ENCODE measurements at regions not wholly inside any gene's neighbourhood (a gene's known extent, or its start where the extent isn't known, plus 50 kb on each side); places are given as distances from the start of the nearest gene placed in this dataset.
A peak's percentile ranks its signal among the peaks of the same experiment; 100 is the strongest.
"Not testable (repeated sequence)": the region's sequence is repeated elsewhere in the genome, so short reads cannot be mapped to it uniquely, and the experiment has no call there.

GRCh38 chr18:42513441-42513840 is 558.4 kb downstream of the PIK3C3 start:
- no peaks in the 10 kb centered on the region for H3K27me3 ChIP-seq (ENCODE audit: insufficient read depth, low read length)
- no peak overlapping the region for H3K27ac ChIP-seq (ENCODE audit: low read depth, low read length)
- H3K4me3 ChIP-seq (ENCODE audit: low read depth, low read length), result no peak overlapping the region
- no peaks in the 10 kb centered on the region for H3K79me2 ChIP-seq (ENCODE audit: control insufficient read depth, insufficient read depth, low read length, unreplicated experiment)
- no peaks in the 10 kb centered on the region for H3K36me3 ChIP-seq (ENCODE audit: insufficient read depth, low read length)
- peaks cover 21% of the 10 kb centered on the region for H3K4me1 ChIP-seq (ENCODE audit: control insufficient read depth, insufficient read depth, low read length, unreplicated experiment)
- H2AFZ ChIP-seq (ENCODE audit: low read length, unreplicated experiment), result no peak overlapping the region

GRCh38 chr18:42514512-42514911 is 559.5 kb downstream of the PIK3C3 start:
- peak overlapping the region; percentile 0; the same call in 1 of the 2 replicates for H3K27ac ChIP-seq (ENCODE audit: low read depth, low read length)
- peaks cover 24% of the 10 kb centered on the region for H3K4me1 ChIP-seq (ENCODE audit: control insufficient read depth, insufficient read depth, low read length, unreplicated experiment)
- no peak overlapping the region for H2AFZ ChIP-seq (ENCODE audit: low read length, unreplicated experiment)
- no peaks in the 10 kb centered on the region for H3K36me3 ChIP-seq (ENCODE audit: insufficient read depth, low read length)
- H3K79me2 ChIP-seq (ENCODE audit: control insufficient read depth, insufficient read depth, low read length, unreplicated experiment), result no peaks in the 10 kb centered on the region
- peak overlapping the region; percentile 9; the same call in 1 of the 2 replicates for H3K4me3 ChIP-seq (ENCODE audit: low read depth, low read length)
- H3K27me3 ChIP-seq (ENCODE audit: insufficient read depth, low read length), result no peaks in the 10 kb centered on the region

GRCh38 chr18:42517896-42518295 is 562.9 kb downstream of the PIK3C3 start:
- no peak overlapping the region for H2AFZ ChIP-seq (ENCODE audit: low read length, unreplicated experiment)
- H3K79me2 ChIP-seq (ENCODE audit: control insufficient read depth, insufficient read depth, low read length, unreplicated experiment), result no peaks in the 10 kb centered on the region
- no peaks in the 10 kb centered on the region for H3K36me3 ChIP-seq (ENCODE audit: insufficient read depth, low read length)
- no peaks in the 10 kb centered on the region for H3K27me3 ChIP-seq (ENCODE audit: insufficient read depth, low read length)
- H3K27ac ChIP-seq (ENCODE audit: low read depth, low read length), result no peak overlapping the region
- peaks cover 24% of the 10 kb centered on the region for H3K4me1 ChIP-seq (ENCODE audit: control insufficient read depth, insufficient read depth, low read length, unreplicated experiment)
- H3K4me3 ChIP-seq (ENCODE audit: low read depth, low read length), result no peak overlapping the region

GRCh38 chr18:42518331-42518730 is 563.3 kb downstream of the PIK3C3 start:
- H3K27me3 ChIP-seq (ENCODE audit: insufficient read depth, low read length); H3K36me3 ChIP-seq (ENCODE audit: insufficient read depth, low read length); H3K4me3 ChIP-seq (ENCODE audit: low read depth, low read length); H3K79me2 ChIP-seq (ENCODE audit: control insufficient read depth, insufficient read depth, low read length, unreplicated experiment); H2AFZ ChIP-seq (ENCODE audit: low read length, unreplicated experiment); H3K27ac ChIP-seq (ENCODE audit: low read depth, low read length): not testable (repeated sequence)
- H3K4me1 ChIP-seq (ENCODE audit: control insufficient read depth, insufficient read depth, low read length, unreplicated experiment), result peaks cover 22% of the 10 kb centered on the region

GRCh38 chr18:42520138-42520537 is 565.1 kb downstream of the PIK3C3 start:
- Histone ChIP-seq H3K27me3 (ENCODE audit: insufficient read depth, low read length) (no peaks in the 10 kb centered on the region), H3K27ac (ENCODE audit: low read depth, low read length) (no peak overlapping the region), H3K4me3 (ENCODE audit: low read depth, low read length) (no peak overlapping the region), H3K4me1 (ENCODE audit: control insufficient read depth, insufficient read depth, low read length, unreplicated experiment) (peaks cover 4% of the 10 kb centered on the region), H3K36me3 (ENCODE audit: insufficient read depth, low read length) (no peaks in the 10 kb centered on the region), H2AFZ (ENCODE audit: low read length, unreplicated experiment) (no peak overlapping the region), H3K79me2 (ENCODE audit: control insufficient read depth, insufficient read depth, low read length, unreplicated experiment) (no peaks in the 10 kb centered on the region)

- Histone ChIP-seq H3K4me3 (ENCODE audit: low read depth, low read length) (no peak overlapping the region), H3K4me1 (ENCODE audit: control insufficient read depth, insufficient read depth, low read length, unreplicated experiment) (no peaks in the 10 kb centered on the region), H3K27me3 (ENCODE audit: insufficient read depth, low read length) (no peaks in the 10 kb centered on the region), H3K27ac (ENCODE audit: low read depth, low read length) (no peak overlapping the region), H3K79me2 (ENCODE audit: control insufficient read depth, insufficient read depth, low read length, unreplicated experiment) (no peaks in the 10 kb centered on the region), H2AFZ (ENCODE audit: low read length, unreplicated experiment) (no peak overlapping the region), H3K36me3 (ENCODE audit: insufficient read depth, low read length) (no peaks in the 10 kb centered on the region)
Observed at GRCh38 chr18:42525905-42526304, 570.9 kb downstream of the PIK3C3 start.

GRCh38 chr18:42527766-42528165 is 572.7 kb downstream of the PIK3C3 start:
- H2AFZ ChIP-seq (ENCODE audit: low read length, unreplicated experiment), result no peak overlapping the region
- no peaks in the 10 kb centered on the region for H3K36me3 ChIP-seq (ENCODE audit: insufficient read depth, low read length)
- no peaks in the 10 kb centered on the region for H3K27me3 ChIP-seq (ENCODE audit: insufficient read depth, low read length)
- H3K79me2 ChIP-seq (ENCODE audit: control insufficient read depth, insufficient read depth, low read length, unreplicated experiment), result no peaks in the 10 kb centered on the region
- H3K4me1 ChIP-seq (ENCODE audit: control insufficient read depth, insufficient read depth, low read length, unreplicated experiment), result no peaks in the 10 kb centered on the region
- H3K27ac ChIP-seq (ENCODE audit: low read depth, low read length), result no peak overlapping the region
- no peak overlapping the region for H3K4me3 ChIP-seq (ENCODE audit: low read depth, low read length)

- Histone ChIP-seq H3K4me1 (ENCODE audit: control insufficient read depth, insufficient read depth, low read length, unreplicated experiment) (no peaks in the 10 kb centered on the region), H3K27me3 (ENCODE audit: insufficient read depth, low read length) (no peaks in the 10 kb centered on the region), H3K36me3 (ENCODE audit: insufficient read depth, low read length) (no peaks in the 10 kb centered on the region), H3K79me2 (ENCODE audit: control insufficient read depth, insufficient read depth, low read length, unreplicated experiment) (no peaks in the 10 kb centered on the region), H2AFZ (ENCODE audit: low read length, unreplicated experiment) (no peak overlapping the region), H3K27ac (ENCODE audit: low read depth, low read length) (no peak overlapping the region), H3K4me3 (ENCODE audit: low read depth, low read length) (no peak overlapping the region)
Observed at GRCh38 chr18:42530276-42530675, 575.2 kb downstream of the PIK3C3 start.

- H3K79me2 ChIP-seq (ENCODE audit: control insufficient read depth, insufficient read depth, low read length, unreplicated experiment), result no peaks in the 10 kb centered on the region
- H3K4me3 ChIP-seq (ENCODE audit: low read depth, low read length), result no peak overlapping the region
- H3K27ac ChIP-seq (ENCODE audit: low read depth, low read length), result no peak overlapping the region
- H3K4me1 ChIP-seq (ENCODE audit: control insufficient read depth, insufficient read depth, low read length, unreplicated experiment), result no peaks in the 10 kb centered on the region
- no peaks in the 10 kb centered on the region for H3K36me3 ChIP-seq (ENCODE audit: insufficient read depth, low read length)
- H2AFZ ChIP-seq (ENCODE audit: low read length, unreplicated experiment), result no peak overlapping the region
- H3K27me3 ChIP-seq (ENCODE audit: insufficient read depth, low read length), result no peaks in the 10 kb centered on the region
Observed at GRCh38 chr18:42532119-42532518, 577.1 kb downstream of the PIK3C3 start.

- no peak overlapping the region for H2AFZ ChIP-seq (ENCODE audit: low read length, unreplicated experiment)
- no peaks in the 10 kb centered on the region for H3K4me1 ChIP-seq (ENCODE audit: control insufficient read depth, insufficient read depth, low read length, unreplicated experiment)
- no peaks in the 10 kb centered on the region for H3K27me3 ChIP-seq (ENCODE audit: insufficient read depth, low read length)
- no peaks in the 10 kb centered on the region for H3K79me2 ChIP-seq (ENCODE audit: control insufficient read depth, insufficient read depth, low read length, unreplicated experiment)
- no peak overlapping the region for H3K4me3 ChIP-seq (ENCODE audit: low read depth, low read length)
- no peaks in the 10 kb centered on the region for H3K36me3 ChIP-seq (ENCODE audit: insufficient read depth, low read length)
- H3K27ac ChIP-seq (ENCODE audit: low read depth, low read length), result no peak overlapping the region
Observed at GRCh38 chr18:42533009-42533575, 578.1 kb downstream of the PIK3C3 start.

GRCh38 chr18:42533616-42534015 is 578.6 kb downstream of the PIK3C3 start:
- Histone ChIP-seq H2AFZ (ENCODE audit: low read length, unreplicated experiment) (no peak overlapping the region), H3K4me3 (ENCODE audit: low read depth, low read length) (no peak overlapping the region), H3K4me1 (ENCODE audit: control insufficient read depth, insufficient read depth, low read length, unreplicated experiment) (no peaks in the 10 kb centered on the region), H3K27ac (ENCODE audit: low read depth, low read length) (no peak overlapping the region), H3K79me2 (ENCODE audit: control insufficient read depth, insufficient read depth, low read length, unreplicated experiment) (no peaks in the 10 kb centered on the region), H3K27me3 (ENCODE audit: insufficient read depth, low read length) (no peaks in the 10 kb centered on the region), H3K36me3 (ENCODE audit: insufficient read depth, low read length) (no peaks in the 10 kb centered on the region)
